Lower leg skin (tissue), 3 donors: ENCODE measurements at regions not wholly inside any gene's neighbourhood (a gene's known extent, or its start where the extent isn't known, plus 50 kb on each side); places are given as distances from the start of the nearest gene placed in this dataset.

Experiments used
- CTCF ChIP-seq, 3 donors: fragments of 450-650 bp; IDR thresholded peaks; one replicate each; pipeline ENCODE4 v1.5.1; 2016; ENCODE audit warnings: antibody characterized with exemption in 3 of 3, mild to moderate bottlenecking in 3 of 3, moderate library complexity in 2 of 3
- POLR2A ChIP-seq, 2 donors: fragments of 450-650 bp; IDR thresholded peaks; one replicate each; pipeline ENCODE4 v1.6.1; 2016 to 2017; ENCODE audit warnings: antibody characterized with exemption in 2 of 2, mild to moderate bottlenecking in 1 of 2, moderate library complexity in 1 of 2

- TF ChIP-seq CTCF (IDR thresholded peaks at IDR 0.05) (no peak), POLR2A (IDR thresholded peaks at IDR 0.05) (no peak)
Observed at GRCh38 chr12:20278276-20278675, 90.1 kb upstream of the PDE3A start.
